ENCODE measurements at regions not wholly inside any gene's neighbourhood (a gene's known extent, or its start where the extent isn't known, plus 50 kb on each side); places are given as distances from the start of the nearest gene placed in this dataset.
"Not testable (repeated sequence)": the region's sequence is repeated elsewhere in the genome, so short reads cannot be mapped to it uniquely, and the experiment has no call there.

GRCh38 chr7:356691-357462 is 66.9 kb downstream of the FOXL3 start:
- no peak for DNase-seq (ENCODE audit: low read depth)

- DNase-seq (ENCODE audit: low read depth): no peak
Observed at GRCh38 chr7:357531-358209, 67.7 kb downstream of the FOXL3 start.

- no peak for DNase-seq (ENCODE audit: low read depth)
Observed at GRCh38 chr7:358352-358751, 68.4 kb downstream of the FOXL3 start.

GRCh38 chr7:359226-359765 is 69.3 kb downstream of the FOXL3 start:
- no peak for DNase-seq (ENCODE audit: low read depth)

DNA sequence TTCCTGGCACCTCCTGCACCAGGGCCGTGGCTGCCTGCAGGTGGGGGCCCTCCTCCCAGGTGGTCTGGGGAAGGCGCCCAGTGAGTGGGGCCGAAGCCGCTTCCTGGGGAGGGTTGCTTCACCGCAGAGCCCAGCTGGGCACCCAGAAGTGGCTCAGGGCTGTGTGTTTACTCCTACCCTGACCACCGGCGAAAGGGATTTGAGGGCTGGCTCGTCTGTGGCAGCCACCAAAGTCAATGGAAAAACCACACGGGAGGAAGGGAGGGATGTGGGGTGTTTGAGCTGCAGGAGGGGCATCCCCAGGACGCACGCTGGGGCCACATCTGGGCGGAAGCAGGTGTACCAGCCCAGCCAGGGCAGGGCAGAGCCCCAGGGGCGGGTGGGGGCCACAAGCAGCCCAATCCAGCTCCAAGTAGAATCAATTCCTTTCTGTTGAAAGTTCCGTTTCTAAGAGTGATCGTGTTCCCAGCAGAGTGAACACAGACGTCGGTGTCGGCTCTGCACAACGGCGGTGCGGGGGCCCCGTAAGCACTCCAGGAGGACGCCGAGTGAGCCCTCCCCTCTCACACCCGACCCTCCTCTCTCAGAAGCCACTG is 69.9 kb downstream of the FOXL3 start:
- DNase-seq (ENCODE audit: low read depth): no peak

- no peak for DNase-seq (ENCODE audit: low read depth)
Observed at GRCh38 chr7:360454-361100, 70.6 kb downstream of the FOXL3 start.

GRCh38 chr7:361182-361581 is 71.2 kb downstream of the FOXL3 start:
- DNase-seq (ENCODE audit: low read depth): not testable (repeated sequence)

- no peak for DNase-seq (ENCODE audit: low read depth)
Observed at GRCh38 chr7:361680-362401, 71.9 kb downstream of the FOXL3 start.

GRCh38 chr7:362402-363096 is 72.6 kb downstream of the FOXL3 start:
- DNase-seq (ENCODE audit: low read depth): no peak

DNA sequence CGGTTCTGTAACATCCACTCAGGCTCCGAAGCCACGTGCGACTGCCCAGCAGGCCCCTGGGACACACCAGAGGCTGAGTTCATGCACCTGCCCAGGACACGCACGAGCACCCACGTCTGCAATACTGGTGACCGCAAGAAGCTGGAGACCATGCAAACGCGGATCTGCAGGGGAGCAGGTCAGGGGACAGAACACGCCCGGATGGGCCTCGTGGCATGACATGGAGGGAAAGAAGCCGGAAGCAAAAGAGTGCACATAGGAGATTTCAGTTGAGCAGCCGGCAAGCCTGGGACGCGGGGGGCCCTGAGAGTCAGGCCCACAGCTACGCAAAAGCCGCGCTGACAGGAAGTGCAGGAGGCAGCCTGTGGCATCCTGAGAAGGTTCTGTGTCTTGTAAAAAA is 73.7 kb downstream of the FOXL3 start:
- DNase-seq (ENCODE audit: low read depth): no peak

- no peak for DNase-seq (ENCODE audit: low read depth)
Observed at GRCh38 chr7:364536-364935, 74.6 kb downstream of the FOXL3 start.

DNA sequence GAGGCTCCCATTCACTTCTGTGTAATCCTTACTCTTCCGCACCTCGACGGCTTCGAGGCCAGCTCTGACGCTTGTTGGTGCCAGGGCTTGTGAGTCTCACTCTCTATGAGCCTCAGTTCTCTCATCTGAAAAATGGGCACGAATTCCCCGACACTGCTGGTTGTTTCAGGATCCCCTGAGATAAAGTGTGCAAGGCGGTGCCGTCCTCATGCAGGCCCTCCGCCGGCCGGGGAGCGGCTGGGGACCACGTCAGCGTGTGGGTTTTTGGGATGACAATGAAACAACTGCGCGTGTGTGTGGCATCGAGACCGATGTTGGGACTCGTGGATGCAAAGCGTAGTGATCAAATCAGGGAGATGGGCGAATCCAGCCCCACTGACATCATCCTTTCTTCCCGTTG is 75.6 kb downstream of the FOXL3 start:
- DNase-seq (ENCODE audit: low read depth): no peak

GRCh38 chr7:366161-366803 is 76.3 kb downstream of the FOXL3 start:
- no peak for DNase-seq (ENCODE audit: low read depth)

- no peak for DNase-seq (ENCODE audit: low read depth)
Observed at GRCh38 chr7:367351-367901, 77.5 kb downstream of the FOXL3 start.

GRCh38 chr7:368651-369475 is 78.9 kb downstream of the FOXL3 start:
- no peak for DNase-seq (ENCODE audit: low read depth)

DNA sequence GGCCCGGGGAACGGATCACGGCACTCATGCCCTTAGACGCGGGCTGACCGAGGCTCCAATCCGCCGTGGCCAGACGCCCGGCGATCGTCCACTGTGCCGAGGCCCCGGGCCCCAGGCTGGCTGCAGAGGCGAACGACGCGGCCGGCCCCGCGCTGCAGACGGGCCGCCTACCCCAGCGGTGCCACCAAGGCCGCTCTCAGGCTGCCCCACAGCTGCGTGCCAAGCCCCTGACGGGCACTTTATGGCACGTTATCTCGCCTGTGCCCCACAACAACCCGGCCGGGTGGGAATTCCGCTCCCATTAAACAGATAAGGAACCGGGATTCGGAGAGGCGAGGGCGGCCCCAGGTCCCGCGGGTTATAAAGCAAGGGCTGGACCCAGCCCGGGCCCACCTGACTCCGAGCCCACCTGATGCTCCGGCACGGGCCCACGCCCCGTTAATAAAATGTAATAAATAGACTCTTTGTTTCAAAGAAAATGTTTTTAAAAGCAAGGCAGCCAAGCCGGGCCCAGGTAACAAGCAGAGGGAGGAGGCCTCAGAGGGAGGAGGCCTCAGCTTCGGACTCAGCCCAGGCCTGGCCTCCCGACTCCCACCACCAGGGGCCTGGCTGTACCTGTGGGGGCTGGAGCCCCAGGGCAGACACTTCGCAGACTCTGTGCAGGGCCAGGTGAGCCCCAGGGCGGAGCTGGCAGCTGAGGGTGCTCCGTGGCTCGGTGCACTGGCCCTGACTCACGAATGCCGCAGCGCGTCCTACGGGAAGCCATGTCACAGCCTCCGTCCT is 79.7 kb downstream of the FOXL3 start:
- DNase-seq (ENCODE audit: low read depth): no peak

GRCh38 chr7:370259-370625 is 80.3 kb downstream of the FOXL3 start:
- DNase-seq (ENCODE audit: low read depth): no peak

- no peak for DNase-seq (ENCODE audit: low read depth)
Observed at GRCh38 chr7:370775-371118, 80.8 kb downstream of the FOXL3 start.

Data from HT1080 (cell line).